Gastrocnemius medialis (tissue), 4 donors: ENCODE measurements at regions not wholly inside any gene's neighbourhood (a gene's known extent, or its start where the extent isn't known, plus 50 kb on each side); places are given as distances from the start of the nearest gene placed in this dataset.

Source experiments
- CTCF ChIP-seq, 5 experiments: fragments of 450-650 bp in 3 of 5; fragments of 200-600 bp in 2 of 5; sonication (generic) in 2 of 5; IDR thresholded peaks in 4 of 5; conservative IDR thresholded peaks in 1 of 5; 1 replicate in 4 of 5; 2 replicates in 1 of 5; pipeline ENCODE4 v1.5.1; 2016 to 2019; ENCODE audit warnings: antibody characterized with exemption in 5 of 5, mild to moderate bottlenecking in 3 of 5, moderate library complexity in 3 of 5
- POLR2A ChIP-seq, 2 donors: fragments of 450-650 bp; IDR thresholded peaks; one replicate each; pipeline ENCODE4 v1.6.1; 2017; ENCODE audit warnings: antibody characterized with exemption in 2 of 2, mild to moderate bottlenecking in 2 of 2, moderate library complexity in 2 of 2

- no peak for TF ChIP-seq CTCF (IDR thresholded peaks at IDR 0.05 in 4 of 5, conservative IDR thresholded peaks at IDR 0.05 in 1 of 5)
- no peak for TF ChIP-seq POLR2A (IDR thresholded peaks at IDR 0.05)
Measured at GRCh38 chr5:133696006-133696584, 83.8 kb upstream of the FSTL4 start.
